ENCODE measurements at regions not wholly inside any gene's neighbourhood (a gene's known extent, or its start where the extent isn't known, plus 50 kb on each side); places are given as distances from the start of the nearest gene placed in this dataset.
A peak's percentile ranks its signal among the peaks of the same experiment; 100 is the strongest.
"Not testable (repeated sequence)": the region's sequence is repeated elsewhere in the genome, so short reads cannot be mapped to it uniquely, and the experiment has no call there.

DNA sequence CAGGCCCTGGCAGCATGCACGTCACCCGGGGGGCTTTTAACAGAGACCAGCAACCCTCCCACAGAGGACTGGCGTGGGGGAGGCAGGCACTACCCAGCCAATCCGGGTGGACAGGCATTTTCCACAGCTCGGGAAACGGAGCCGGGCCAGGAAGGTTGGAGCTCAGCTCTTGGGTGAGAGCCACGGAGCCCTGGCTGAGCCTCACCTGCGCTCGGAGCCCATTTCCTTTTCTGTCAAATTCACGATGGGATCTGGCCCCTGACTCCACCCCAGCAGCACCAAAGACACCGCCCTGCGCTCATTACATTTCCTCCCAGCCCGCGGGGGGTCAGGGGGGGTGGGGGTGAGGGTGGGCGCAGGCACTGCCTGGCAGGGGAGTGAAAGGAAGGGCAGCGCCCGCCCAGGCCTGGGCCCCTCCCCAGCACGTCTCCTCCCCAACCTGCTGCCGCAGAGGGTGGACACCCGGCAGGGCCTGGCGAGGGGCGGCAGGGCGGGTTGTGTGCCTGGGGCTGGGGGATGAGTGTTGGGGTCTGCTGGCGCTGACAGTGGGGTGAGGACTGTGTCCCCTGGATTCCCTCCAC is 145.4 kb downstream of the LAT start:
- not testable (repeated sequence) for DNase-seq (ENCODE audit: low spot score)

DNA sequence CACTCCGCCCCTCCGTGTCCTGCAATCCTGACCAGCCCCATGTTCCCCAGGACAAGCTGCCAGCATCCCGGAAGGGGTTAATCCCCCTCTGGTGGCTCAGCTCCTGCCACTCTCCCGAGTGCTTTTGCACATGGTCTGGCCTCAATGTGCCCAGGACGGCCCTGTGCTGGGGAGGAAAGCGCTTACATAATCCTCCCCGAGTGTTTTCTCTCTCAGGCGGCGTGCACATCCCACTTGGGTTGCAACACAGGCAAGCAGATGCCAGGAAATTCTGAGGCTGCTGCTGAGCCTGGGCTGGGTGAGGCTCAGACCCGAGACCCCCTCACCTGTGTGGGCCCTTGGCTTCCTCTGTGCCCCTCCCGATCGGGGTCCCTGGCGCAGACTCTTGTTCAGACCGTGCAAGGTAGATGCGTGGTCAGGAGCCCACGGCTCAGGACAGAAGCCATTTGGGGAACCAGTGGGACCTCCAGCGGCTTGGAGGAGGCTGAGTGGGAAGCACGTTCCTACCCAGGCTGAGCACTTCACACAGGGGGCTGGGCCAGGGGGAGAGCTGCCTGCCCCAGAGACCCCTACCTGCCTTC is 144.7 kb downstream of the LAT start:
- DNase-seq (ENCODE audit: low spot score), result not testable (repeated sequence)

DNA sequence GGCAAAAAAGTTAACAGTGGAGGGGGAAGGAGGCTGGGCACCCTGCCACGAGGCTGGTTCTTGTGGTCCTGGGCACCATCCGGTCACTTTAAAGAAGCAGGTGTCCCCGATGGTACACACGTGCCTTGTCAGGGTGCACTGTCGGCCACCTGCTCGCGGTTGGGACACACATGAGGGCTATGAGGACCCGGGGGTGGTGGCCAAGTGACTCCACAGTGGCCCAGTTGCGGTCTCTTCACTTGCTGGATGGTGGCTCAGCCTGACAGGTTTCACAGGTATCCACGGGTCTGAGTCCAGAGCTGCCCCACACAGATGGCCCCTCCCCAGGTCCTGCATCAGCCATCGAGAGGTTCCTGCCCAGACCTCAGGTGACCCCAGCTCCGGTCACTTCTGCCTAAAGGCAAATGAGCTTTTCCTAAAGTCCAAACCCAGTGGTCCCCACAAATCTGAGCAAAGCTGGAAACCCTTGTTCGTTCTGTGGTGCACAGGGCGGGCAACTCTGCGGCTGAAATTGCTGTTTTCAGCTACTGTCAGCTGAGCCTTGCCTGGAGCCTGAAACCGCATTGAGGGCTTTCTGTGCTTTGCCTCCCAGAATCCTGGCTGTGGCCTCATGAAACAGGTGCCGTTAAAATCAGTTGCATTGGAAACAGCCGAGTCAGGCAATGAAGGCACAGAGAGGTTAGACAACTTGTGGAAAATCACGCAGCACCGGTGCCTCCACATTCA is 144.0 kb downstream of the LAT start:
- DNase-seq (ENCODE audit: low spot score), result not testable (repeated sequence)

DNA sequence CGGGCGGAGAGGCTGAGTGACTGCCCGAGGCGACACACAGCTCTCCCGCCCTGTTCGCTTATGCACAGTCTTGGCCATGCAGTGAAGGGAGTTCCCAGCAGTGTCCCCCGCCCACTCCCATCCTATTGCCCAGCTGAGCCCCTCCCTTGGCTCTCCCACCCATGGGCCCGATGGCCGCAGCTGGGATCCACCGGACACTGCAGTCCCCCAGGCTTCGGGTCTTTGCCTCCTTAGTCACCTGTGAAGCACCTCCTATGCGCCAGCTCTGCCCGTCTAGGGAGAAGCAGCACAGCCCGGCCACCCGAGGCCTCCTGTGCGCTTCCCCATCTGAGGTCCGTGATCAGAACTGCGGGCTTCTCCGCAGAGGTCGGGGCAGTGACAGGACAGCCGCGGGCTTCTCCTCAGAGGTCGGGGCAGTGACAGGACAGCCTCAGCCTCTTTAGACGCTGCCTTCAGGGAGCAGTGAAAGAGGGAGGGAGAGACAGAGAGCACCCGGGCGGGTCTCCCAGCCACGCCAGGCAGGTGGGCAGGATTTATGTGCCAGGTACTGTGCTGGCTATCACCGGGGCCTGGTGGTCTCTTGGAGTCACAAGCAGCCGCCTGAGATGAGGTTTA is 143.1 kb downstream of the LAT start:
- not testable (repeated sequence) for DNase-seq (ENCODE audit: low spot score)

DNA sequence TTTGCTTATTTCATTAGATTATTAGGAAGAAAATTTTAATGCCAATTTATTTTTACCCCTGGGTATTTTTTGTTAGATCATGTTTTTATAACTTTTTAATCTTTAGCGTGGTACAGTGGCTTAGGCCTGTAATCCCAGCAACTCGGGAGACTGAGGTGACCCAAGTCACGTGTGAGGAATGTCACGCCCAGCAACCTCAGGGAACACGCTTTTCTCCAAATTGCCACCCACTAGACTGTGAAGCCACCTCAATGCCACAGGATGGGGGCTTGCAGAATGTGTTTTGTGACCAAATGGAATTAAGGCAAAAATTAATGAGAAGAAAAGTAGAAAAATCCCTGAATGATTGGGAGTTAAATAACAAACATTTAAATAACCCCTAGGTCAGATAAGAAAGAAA is 141.8 kb downstream of the LAT start:
- no peak for DNase-seq (ENCODE audit: low spot score)

DNA sequence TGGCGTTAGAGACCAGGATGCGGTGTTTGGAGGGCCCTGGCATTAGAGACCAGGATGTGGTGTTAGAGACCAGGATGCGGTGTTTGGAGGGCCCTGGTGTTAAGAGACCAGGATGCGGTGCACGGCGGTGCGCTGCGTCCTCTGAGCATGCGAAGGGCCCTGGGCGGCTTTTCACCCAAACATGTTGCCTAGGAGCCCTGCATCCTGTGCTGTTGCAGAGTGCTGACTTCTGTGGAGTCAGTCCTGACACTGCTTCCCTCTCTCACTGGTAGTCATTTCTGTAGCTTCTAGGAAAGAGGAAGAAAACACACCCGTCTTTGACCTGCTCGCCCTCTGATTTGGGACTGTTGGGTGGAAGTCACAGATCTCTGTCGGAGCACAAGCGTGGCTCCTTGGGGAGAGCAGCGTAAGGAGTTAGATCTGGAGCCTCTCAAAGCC is 141.2 kb downstream of the LAT start:
- no peak for DNase-seq (ENCODE audit: low spot score)

DNA sequence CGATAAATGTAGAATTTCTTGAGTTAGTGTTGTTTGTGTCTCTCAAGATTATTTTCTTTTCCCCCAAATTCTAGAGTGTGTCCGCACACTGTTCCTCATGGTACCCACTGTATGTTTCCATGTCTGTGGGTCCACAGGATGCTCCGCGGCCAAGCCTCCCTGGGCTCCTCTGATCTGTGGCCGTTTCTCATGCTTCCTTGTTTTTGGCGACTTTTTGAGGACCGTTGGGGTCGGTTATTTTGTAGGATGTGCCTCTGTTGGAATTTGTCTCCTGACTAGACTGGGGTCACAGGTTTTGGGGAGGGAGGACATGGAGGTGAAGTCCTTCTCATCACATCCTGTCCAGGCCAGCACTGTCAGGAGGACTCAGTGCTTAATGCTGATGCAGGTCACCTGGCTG is 140.0 kb downstream of the LAT start:
- DNase-seq (ENCODE audit: low spot score), result no peak

DNA sequence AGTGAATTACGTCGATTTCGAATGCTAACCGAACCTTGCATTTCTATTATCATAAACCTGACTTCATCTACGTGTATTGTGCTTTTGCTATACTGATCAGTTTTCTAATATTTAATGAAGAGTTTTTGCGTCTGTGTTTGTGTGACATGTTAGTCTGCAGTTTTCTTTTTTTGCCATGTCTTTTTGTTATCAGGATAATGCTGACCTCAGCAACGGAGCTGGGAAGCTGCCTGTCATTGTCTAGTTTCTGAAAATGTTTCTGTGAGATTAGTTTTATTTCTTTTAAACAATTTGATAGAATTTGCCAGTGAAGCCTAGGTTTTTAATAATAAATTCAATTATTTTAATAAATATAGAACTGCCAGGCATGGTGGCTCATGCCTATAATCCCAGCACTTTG is 139.3 kb downstream of the LAT start:
- DNase-seq (ENCODE audit: low spot score), result not testable (repeated sequence)

DNA sequence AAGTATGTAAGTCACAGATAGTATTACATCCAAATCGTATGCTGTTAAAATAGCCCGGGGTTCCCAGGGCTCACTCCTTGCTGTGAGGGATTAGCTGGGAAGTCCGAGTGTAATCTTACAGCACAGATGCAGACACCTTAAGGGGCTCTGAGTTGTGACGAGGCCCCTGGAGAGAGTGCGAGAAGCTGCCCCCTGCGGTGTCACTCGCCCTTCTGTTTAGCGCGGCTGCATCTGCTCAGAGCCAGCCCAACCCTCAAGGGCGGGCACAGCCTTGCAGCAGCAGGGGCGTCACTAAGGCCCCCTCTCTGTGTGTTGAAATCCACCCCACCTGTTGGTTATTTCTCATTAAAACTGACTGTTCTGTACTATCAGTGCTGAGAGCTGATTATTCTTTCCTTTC is 135.8 kb downstream of the LAT start:
- DNase-seq (ENCODE audit: low spot score), result not testable (repeated sequence)

DNA sequence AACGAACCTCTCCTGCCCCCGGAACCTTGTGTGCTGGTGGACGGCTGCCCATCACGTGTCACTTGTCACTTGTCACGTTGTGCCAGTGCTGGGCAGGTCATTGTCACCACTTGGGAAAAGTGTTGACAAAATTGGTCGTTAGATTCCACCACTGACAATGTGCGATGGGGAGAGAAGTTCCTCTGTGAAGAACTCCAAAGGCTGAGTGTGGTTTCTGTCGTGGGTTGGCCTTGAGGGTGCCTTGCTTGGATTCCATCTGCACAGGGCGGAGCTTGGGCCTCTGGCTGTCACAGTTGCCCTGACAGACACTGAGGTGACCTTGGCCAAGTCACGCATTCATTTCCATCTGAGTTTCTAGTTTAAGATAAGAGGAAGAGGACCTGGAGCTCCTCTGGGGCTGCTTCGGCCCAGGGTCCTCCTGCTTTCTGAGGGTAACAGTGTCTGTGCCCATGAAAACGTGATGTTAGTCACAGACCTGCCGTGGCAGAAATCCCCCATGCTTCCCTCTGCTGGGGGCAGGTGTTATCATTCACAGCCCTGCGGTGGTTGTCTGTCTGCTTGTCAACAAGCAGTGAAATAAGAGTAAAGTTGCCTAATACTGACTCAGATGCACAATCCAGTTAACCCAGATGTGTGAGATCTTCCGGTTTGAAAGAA is 133.6 kb downstream of the LAT start:
- peak; percentile 28 for DNase-seq (ENCODE audit: low spot score)

DNA sequence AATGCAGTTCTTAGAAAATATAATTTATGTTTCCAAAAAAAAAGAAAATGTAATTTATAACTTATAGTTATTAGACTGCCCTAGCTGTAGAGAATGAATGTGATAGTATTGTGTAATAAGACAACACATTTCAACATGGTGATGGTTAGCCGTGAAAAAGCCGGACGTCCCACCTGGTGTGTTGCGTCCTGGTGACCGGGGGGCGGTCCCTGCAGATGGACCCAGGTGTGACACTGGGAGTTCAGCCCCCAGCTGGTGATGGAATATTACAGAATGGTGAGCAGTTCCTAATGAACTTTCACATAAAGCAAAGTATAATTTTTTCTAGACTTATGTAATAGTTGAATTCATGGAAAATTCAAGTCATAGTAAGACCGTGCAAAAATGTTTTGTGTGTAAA is 132.8 kb downstream of the LAT start:
- DNase-seq (ENCODE audit: low spot score), result no peak

DNA sequence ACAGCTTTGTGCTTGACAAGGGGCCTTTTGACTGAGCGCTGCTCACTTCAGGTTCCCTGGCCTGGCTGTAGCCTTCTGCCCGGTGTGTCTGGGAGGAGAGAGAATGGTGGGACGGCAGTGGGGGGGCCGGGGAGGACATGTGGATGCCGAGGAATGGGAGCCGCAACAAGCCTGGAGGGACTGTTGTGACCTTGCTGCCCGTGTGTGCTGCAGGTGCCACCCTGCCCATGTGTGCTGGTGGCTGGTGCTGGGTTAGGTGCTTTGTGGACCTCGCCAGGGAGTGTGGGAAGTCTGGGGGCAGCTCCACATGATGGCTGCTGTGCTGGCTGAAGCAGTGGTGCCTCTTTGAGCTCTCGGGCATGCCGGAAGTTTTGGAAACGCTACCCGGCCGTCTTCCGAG is 132.1 kb downstream of the LAT start:
- DNase-seq (ENCODE audit: low spot score), result no peak

DNA sequence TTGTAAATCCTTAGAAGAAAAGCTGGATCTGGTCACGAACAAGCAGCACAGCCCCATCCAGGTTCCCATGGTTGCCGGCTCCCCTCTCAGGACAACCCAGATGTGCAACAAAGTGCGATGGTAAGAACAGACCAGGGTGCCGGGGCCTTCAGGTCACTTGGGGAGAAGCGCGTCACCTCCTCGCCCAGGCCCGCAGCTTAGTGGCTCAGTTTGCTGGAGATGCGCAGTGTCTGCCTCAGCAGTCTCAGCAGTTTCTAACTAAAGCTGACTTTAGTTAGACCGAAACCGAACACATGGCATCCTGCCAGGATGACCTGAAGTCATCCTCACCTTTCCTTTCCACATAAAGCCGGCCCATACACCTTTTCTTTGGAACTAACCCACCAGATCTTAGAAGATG is 131.4 kb downstream of the LAT start:
- not testable (repeated sequence) for DNase-seq (ENCODE audit: low spot score)

DNA sequence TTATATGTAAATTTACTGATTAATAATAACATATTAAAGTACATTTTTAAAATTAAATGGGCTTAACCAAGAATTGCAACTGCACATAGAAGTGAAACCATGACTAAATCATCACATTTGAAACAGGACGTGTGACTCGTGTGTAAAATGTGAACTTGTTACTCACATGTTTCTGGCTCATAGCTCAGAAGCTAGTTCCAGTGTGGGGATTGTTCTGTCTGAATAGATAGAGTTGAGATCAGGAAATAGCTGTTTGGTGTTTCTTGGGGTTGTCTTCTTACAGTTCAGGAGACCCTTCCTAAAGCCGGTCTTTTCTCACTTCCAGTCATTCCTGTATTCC is 130.9 kb downstream of the LAT start:
- DNase-seq (ENCODE audit: low spot score), result not testable (repeated sequence)

DNA sequence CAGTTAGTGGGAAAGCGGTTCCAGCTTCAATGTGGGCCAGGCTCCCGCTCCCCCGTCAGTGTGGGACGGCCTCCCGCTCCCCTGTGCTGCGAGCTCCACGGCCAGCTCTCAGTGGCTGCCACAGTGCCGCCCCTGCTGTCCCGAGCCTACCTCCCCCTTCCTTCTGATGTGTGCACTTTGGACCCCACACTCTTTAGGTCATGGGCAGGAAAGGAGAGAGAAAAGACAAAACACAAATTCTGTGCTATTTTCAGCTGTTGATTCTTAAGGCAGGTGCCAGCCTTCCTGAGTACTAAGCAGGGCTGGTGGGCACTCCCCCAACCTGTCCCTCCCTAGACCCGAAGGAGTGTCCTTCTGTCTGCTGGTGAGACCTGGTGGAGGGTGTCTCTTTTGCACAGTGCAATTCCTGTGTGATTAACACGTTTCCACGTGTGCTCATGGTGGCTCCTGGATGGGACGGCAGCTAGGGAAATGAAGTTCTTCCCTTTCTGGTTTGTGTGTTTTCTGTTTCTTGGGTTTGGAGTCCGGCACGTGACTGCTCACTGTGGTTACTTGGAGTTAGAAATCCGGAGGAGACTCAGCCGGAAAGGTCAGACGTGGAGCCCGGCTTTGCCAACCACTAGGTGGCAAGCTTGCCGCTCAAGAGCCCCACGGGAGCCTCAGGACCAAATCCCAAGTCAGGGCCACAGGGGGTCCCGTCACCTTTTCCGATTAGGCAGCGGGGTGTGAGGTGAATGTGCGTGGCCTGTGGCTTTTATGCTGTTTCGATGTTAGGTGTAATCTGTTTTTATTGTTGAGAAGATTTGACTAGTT is 130.3 kb downstream of the LAT start:
- DNase-seq (ENCODE audit: low spot score), result not testable (repeated sequence)

DNA sequence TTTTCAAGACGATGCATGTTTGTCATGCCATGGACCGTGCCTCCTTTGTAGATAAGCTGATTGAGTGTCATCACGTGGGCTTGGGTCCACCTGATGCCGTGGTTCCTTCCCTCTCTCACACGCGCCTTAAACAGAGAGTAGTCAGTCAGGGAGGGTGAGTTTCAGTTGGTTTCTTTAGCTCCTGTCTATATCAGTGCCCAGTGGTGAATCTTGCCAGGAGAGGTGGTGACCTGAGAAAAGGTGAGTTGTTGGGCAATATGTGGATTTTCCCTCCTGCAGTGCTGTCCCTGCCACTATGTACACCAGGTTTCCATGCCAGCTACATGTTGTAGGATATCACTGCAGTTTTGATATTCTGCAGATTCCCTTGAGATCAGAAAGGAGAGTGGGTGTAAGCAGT is 129.7 kb downstream of the LAT start:
- DNase-seq (ENCODE audit: low spot score), result no peak

DNA sequence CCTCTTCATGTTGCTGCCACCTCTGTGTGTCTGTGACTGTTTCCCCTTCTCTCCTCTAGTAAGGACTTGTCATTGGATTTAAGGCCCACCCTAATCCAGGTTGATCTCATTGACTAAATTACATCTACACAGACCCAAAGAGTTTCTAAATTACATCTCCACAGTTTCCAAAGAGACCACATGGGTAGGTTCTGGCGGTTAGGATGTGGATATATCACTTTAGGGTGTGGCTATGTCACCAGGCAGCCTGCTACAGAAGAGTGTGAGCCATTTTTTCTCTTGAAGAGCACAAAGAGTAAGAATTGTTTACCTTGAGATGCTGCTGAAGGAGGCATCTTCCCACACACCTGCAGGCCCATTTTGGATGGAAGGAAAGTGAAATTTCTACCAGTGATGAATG is 128.6 kb downstream of the LAT start:
- not testable (repeated sequence) for DNase-seq (ENCODE audit: low spot score)

DNA sequence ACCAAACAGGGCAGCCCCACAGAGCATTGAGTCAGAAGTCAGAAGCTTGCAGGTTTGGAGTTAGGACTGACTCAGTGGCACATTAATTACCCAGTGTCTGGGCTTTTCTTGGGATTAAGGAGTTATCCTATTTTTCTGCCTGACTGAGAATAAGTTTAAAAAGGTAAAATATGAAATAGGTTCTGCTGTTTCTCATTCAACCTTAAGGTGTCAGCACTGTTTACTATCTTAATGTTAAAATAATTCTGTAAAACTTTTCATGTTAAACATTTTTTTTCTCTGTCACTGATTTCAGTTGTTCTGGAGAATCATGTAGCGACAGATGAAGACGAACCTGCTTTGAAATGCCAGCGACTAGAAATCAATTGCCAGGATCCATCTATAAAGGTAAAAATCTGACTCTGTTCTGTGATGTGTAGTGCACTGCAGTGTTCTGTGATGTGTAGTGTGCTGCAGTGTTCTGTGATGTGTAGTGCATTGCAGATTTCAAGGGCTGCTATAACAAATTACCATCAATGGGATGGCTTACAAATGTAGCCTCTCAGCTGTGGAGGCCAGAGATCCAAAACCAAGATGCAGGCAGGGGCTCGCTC is 128.0 kb downstream of the LAT start:
- DNase-seq (ENCODE audit: low spot score), result no peak

DNA sequence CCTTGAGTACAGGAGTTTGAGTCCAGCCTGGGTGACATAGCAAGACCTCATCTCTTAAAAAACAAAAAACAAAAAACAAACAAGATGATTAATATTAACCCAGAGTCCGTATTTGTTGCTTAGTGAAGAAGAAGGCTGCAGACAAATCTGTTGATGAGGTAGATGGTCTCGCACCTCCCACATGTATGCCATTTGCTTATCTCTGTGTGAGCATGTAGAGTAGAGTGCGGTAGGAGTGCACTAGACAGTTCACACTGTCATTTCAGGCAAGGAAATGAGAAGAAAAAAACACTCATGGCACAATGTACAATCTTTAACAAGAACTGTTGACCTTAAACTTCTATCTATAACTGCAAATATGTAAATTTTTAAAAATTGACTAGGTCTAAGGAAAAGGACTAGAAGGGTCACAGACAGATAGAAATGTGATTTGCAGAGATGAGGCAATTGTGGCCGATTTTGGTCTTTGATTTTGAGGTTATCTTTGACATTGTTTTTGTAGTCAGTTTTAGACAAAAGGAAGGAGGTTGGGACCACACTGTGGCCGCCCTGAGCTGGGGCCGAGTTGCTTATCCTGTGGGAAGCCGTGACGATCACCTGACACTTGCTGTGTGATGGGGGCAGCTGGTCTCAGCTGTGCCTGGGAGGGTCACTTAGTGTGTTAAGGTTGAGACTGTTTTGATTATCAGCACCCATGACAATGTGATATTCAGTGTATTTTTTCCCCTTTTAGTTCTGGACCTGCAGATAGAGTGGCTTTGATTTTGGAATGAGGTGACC is 127.2 kb downstream of the LAT start:
- DNase-seq (ENCODE audit: low spot score), result not testable (repeated sequence)

DNA sequence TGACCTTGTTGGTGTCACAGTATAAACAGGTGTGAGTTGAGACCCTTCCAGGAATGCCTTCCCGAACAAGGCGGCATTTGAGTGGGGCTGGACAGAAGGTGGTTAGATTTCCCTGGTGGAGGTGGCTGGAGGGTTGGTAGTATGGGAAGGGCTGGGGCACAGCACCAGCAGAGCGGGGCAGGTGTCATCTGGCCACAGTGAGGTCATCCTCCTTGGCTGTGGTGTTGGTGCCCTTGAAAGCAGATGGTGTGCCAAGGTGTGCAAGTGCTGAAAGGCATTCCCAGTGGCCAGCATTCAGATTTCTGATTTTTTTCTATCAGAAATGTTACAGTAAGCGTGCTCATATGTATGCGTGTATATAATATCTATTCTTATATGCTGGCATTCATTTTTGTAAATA is 126.6 kb downstream of the LAT start:
- DNase-seq (ENCODE audit: low spot score), result no peak

Measured in CD4-positive, alpha-beta T cell treated with Interleukin-15 for 4 hours (primary cell).